OCI-LY1 (cell line): ENCODE measurements at regions not wholly inside any gene's neighbourhood (a gene's known extent, or its start where the extent isn't known, plus 50 kb on each side); places are given as distances from the start of the nearest gene placed in this dataset.

Source experiments
- H2AFZ ChIP-seq: fragments of 200-600 bp; sonication (generic), shearing (Covaris generic); 2 replicates; pipeline ENCODE4 v1.6.0; 2014; ENCODE audit warnings: antibody characterized with exemption, mild to moderate bottlenecking, low read length
- H3F3A ChIP-seq: fragments of 200-600 bp; sonication (generic), shearing (Covaris generic); 2 replicates; pipeline ENCODE4 v1.6.0; 2014; ENCODE audit warnings: mild to moderate bottlenecking, antibody characterized with exemption, low read length, moderate library complexity; ENCODE audit not compliant: insufficient read depth
- H3K27ac ChIP-seq: fragments of 200-600 bp; sonication (generic); 2 replicates; pipeline ENCODE4 v1.5.1; 2014; ENCODE audit warnings: low read length, mixed run types, mild to moderate bottlenecking, low read depth; ENCODE audit not compliant: poor library complexity, severe bottlenecking
- H3K27me3 ChIP-seq: fragments of 200-600 bp; sonication (generic); 2 replicates; pipeline ENCODE4 v1.6.0; 2014; ENCODE audit warnings: antibody characterized with exemption, mild to moderate bottlenecking, low read length, moderate library complexity; ENCODE audit not compliant: insufficient read depth
- H3K36me3 ChIP-seq: fragments of 200-600 bp; sonication (generic); 2 replicates; pipeline ENCODE4 v1.6.1; 2014; ENCODE audit warnings: mild to moderate bottlenecking, antibody characterized with exemption, low read length, moderate library complexity, mixed read lengths; ENCODE audit not compliant: insufficient read depth
- H3K4me1 ChIP-seq: fragments of 200-600 bp; sonication (generic); 2 replicates; pipeline ENCODE4 v1.5.1; 2014; ENCODE audit warnings: mild to moderate bottlenecking, low read length, moderate library complexity; ENCODE audit not compliant: insufficient read depth, severe bottlenecking
- H3K4me2 ChIP-seq: fragments of 200-600 bp; sonication (generic), shearing (Covaris generic); 2 replicates; pipeline ENCODE4 v1.6.1; 2014; ENCODE audit warnings: low read length
- H3K4me3 ChIP-seq: fragments of 200-600 bp; sonication (generic); 2 replicates; pipeline ENCODE4 v1.5.1; 2014; ENCODE audit warnings: low read length, low read depth, mild to moderate bottlenecking, mixed read lengths; ENCODE audit not compliant: poor library complexity, severe bottlenecking
- H3K79me2 ChIP-seq: fragments of 200-600 bp; shearing (Covaris generic); 2 replicates; pipeline ENCODE4 v1.6.1; 2016; ENCODE audit warnings: mixed run types, low read length, mixed read lengths; ENCODE audit not compliant: insufficient read depth
- H3K9ac ChIP-seq: fragments of 200-600 bp; sonication (generic), shearing (Covaris generic); 2 replicates; pipeline ENCODE4 v1.6.1; 2014; ENCODE audit warnings: mild to moderate bottlenecking, low read length, mixed read lengths
- H3K9me2 ChIP-seq: fragments of 200-600 bp; sonication (generic), shearing (Covaris generic); 2 replicates; pipeline ENCODE4 v1.6.1; 2014; ENCODE audit warnings: low read depth, mild to moderate bottlenecking, low read length, mixed read lengths
- H3K9me3 ChIP-seq: fragments of 200-600 bp; shearing (Covaris generic); 2 replicates; pipeline ENCODE4 v1.6.1; 2014; ENCODE audit warnings: low read length, mixed read lengths
- H4K20me1 ChIP-seq: fragments of 200-600 bp; sonication (generic), shearing (Covaris generic); 2 replicates; pipeline ENCODE4 v1.6.0; 2016; ENCODE audit warnings: mild to moderate bottlenecking, low read length; ENCODE audit not compliant: insufficient read depth
- CTCF ChIP-seq: fragments of 200-600 bp; sonication (generic), shearing (Covaris generic); IDR thresholded peaks from 2 replicates; pipeline ENCODE4 v1.5.1; 2017; ENCODE audit warnings: mild to moderate bottlenecking, antibody characterized with exemption, low read length, moderate library complexity, mixed read lengths
- EZH2 ChIP-seq: fragments of 200-600 bp; sonication (generic), shearing (Covaris generic); IDR thresholded peaks from 2 replicates; pipeline ENCODE4 v1.8.0; 2017; ENCODE audit warnings: borderline replicate concordance, mixed run types, mild to moderate bottlenecking, antibody characterized with exemption, low read length, moderate library complexity, mixed read lengths

GRCh38 chr2:147485210-147485851 lies 359.5 kb upstream of the ACVR2A start:
- TF ChIP-seq CTCF (no peak), EZH2 (no peak)
- Histone ChIP-seq H3K4me1 (no peaks in the 10 kb centered on the region), H4K20me1 (no peaks in the 10 kb centered on the region), H3K4me2 (no peak overlapping the region), H3K9me3 (no peaks in the 10 kb centered on the region), H3K9ac (no peak overlapping the region), H3K36me3 (no peaks in the 10 kb centered on the region), H3K27me3 (no peaks in the 10 kb centered on the region), H3K9me2 (no peaks in the 10 kb centered on the region), H3F3A (no peaks in the 10 kb centered on the region), H3K27ac (no peak overlapping the region), H2AFZ (no peak overlapping the region), H3K4me3 (no peak overlapping the region), H3K79me2 (no peaks in the 10 kb centered on the region)

GRCh38 chr2:147483911-147484310 lies 360.9 kb upstream of the ACVR2A start:
- Histone ChIP-seq H4K20me1 (no peaks in the 10 kb centered on the region), H3K4me3 (no peak overlapping the region), H3K27me3 (no peaks in the 10 kb centered on the region), H2AFZ (no peak overlapping the region), H3K79me2 (no peaks in the 10 kb centered on the region), H3F3A (no peaks in the 10 kb centered on the region), H3K4me2 (no peak overlapping the region), H3K4me1 (no peaks in the 10 kb centered on the region), H3K9ac (no peak overlapping the region), H3K27ac (no peak overlapping the region), H3K9me2 (no peaks in the 10 kb centered on the region), H3K36me3 (no peaks in the 10 kb centered on the region), H3K9me3 (no peaks in the 10 kb centered on the region)
- TF ChIP-seq CTCF = no peak
- TF ChIP-seq EZH2 = no peak

- H3K27ac ChIP-seq = no peak overlapping the region
- no peaks in the 10 kb centered on the region for H3K4me1 ChIP-seq
- H3K79me2 ChIP-seq = no peaks in the 10 kb centered on the region
- H3K27me3 ChIP-seq = no peaks in the 10 kb centered on the region
- no peaks in the 10 kb centered on the region for H3F3A ChIP-seq
- H3K4me3 ChIP-seq = no peak overlapping the region
- H3K9ac ChIP-seq = no peak overlapping the region
- no peak overlapping the region for H2AFZ ChIP-seq
- no peaks in the 10 kb centered on the region for H3K9me2 ChIP-seq
- no peaks in the 10 kb centered on the region for H3K9me3 ChIP-seq
- H3K4me2 ChIP-seq = no peak overlapping the region
- H3K36me3 ChIP-seq = no peaks in the 10 kb centered on the region
- no peaks in the 10 kb centered on the region for H4K20me1 ChIP-seq
- TF ChIP-seq CTCF = no peak; the same call in 1 of the 2 replicates
- no peak for TF ChIP-seq EZH2
These were observed 361.7 kb upstream of the ACVR2A start for GRCh38 chr2:147482916-147483669.
